ENCODE measurements at regions not wholly inside any gene's neighbourhood (a gene's known extent, or its start where the extent isn't known, plus 50 kb on each side); places are given as distances from the start of the nearest gene placed in this dataset.
"Not testable (repeated sequence)": the region's sequence is repeated elsewhere in the genome, so short reads cannot be mapped to it uniquely, and the experiment has no call there.

DNA sequence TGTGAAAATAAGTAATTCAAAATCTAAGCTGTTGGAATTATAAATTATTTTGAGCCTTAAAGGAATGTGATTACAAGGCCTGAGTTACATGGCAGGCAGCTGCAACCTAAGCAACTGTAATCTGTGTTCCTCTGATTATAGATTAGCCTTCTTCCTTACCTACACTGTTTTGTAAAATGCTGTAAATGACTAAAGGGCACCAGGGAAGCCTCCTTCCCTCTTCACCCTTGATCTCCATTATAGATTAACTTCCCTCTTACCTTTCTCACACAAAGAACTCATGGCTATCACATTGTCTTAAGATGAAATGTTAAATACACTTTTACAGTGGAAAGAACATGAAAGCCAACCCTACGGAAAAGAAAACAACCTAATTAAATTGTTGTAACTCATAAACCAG is 423.7 kb upstream of the KLF12 start:
- no peak for DNase-seq

DNA sequence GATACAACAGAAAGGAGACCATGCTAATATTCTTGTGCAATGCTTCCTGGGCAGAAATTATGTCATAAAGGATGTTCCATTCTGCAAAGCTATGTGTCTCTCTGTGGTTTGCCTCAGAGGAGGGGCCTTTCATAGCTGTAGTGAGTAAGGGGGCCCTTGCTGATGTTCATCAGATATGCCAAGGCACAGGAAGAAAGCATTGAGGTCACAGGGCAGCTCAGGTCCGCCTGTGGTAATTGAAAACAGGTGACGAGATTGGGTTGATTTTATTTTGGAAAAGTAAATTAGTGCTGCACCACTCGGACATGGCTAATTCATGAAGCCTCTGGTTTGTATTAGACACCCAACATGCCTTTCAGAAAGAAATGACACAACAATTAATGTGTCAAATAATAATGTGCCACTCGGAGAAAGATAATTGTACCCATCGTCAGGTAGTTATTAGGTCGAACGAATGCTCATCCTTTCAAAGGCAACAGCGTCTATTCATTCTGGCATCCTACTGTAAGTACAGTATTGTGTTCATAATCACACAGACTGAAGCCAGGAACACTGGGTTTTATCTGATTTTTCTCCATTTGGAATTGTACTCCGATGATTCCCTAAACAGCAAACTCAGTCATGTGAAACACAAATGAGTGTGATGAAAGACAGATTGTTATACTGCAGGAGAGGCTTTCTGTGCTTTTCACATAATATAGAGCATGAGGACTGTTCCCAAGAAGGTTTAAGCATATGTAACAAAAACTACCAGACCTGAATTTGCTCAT is 421.6 kb upstream of the KLF12 start:
- DNase-seq = no peak

- no peak for DNase-seq
These were observed 421.0 kb upstream of the KLF12 start for GRCh38 chr13:74555276-74555625.

DNA sequence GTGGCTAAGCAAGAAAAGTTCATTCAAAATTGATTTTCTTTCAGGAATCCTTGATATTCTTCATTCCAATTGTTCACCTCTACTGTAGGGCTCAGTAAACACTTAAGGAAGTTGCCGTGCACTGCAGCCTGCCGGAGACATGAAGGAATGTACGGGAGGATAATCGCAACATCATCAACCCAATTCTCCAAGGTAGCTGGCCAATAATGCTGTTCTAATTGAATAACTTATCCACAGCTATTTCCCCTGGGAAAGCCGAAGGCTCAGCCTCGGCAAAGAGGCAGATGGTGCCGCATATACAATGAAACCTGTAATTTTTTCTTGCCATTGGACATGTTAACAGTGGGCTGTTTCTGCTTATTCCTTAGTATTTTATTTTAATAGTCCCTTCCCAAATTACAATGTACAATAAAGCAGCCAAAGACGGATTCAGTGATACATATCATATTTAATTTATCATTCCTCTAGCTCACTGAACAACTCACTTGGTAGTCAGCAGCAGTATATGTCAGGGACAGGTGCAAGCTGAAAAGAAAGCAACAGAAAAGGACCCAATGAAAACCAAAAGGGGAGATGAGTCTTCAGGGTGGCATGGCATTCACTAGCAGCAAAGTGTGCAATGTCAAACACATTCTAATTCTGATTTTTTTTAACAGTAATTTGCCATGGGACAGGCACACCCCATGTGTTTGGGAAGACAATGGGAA is 420.5 kb upstream of the KLF12 start:
- DNase-seq = no peak

DNA sequence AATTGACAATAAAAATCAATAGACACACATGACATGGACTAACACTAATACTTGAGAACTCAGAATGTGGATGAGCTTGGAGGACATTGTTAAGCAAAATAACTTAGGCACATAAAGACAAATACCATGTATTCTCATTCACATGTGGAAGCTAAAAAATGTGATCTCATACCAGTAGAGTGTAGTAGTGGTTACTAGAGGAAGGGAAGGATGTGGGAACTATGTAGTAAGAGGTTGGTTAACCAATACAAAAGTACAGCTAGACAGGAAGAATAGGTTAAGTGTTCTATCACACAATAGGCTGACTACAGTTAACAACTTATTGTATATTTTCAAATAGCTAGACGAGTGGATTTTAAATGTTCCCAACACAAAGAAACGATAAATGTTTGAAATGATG is 415.8 kb upstream of the KLF12 start:
- no peak for DNase-seq

- DNase-seq = not testable (repeated sequence)
These were observed 402.4 kb upstream of the KLF12 start for GRCh38 chr13:74536649-74537048.

DNA sequence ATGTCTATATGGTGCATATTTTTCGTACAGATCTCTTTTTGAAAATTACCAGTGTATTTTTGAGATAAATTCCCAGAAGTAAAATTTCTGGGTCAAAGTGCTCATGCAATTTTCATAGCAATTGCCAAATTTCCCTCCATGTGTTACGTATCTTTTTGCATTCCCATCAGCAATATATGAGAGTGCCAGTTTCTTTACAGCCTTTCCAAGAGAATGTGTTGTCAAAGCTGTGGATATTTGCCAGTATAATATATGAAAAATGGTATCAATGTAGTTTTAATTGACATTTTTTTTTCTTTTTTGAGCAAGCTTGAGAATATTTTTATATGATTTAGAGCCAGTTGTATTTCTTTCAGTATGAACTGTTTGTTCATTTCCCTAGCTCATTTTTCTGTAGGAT is 399.0 kb upstream of the KLF12 start:
- DNase-seq = no peak

- DNase-seq = no peak
These were observed 395.8 kb upstream of the KLF12 start for GRCh38 chr13:74530011-74530410.

- DNase-seq = no peak
These were observed 394.7 kb upstream of the KLF12 start for GRCh38 chr13:74528734-74529513.

GRCh38 chr13:74523057-74523456 is 388.9 kb upstream of the KLF12 start:
- DNase-seq = no peak

DNA sequence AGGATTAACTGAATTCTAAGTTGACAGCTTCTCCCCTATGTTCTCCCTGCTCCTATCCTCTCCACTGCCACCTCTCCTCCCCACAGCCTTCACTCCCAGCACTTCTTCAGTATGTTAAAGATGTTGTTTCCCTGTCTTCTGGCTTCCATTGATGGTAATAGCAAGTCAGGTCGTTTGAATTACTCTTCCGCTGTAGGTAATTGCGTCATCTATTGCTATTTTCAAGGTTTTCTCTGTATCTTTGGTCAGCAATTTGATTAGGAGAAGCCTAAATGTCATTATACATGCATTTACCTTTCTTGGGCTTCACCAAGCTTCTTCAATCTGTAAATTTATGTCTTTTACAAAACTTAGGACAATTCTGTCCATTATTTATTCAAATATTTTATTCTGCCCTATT is 377.3 kb upstream of the KLF12 start:
- DNase-seq = no peak

- DNase-seq = no peak
These were observed 353.0 kb upstream of the KLF12 start for GRCh38 chr13:74487091-74487722.

DNA sequence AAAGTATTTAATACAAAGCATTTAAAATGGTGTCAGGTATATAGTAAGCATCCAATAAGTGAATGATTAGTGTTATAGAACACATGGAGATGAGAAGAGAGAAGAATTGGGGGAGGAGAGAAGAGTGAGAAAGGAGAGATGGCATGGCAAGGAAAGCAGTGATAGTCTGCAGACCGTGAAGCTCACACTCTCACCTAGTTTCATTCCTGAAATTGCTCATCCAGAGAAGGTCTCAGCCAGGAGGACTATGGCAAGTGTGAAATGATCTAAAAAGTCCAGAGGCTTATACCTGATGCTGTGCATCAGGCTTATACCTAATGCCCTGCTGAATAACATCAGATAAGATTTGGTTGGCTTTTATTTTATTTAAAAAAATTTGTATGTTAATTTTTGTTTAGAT is 351.6 kb upstream of the KLF12 start:
- no peak for DNase-seq

- DNase-seq = no peak
These were observed 344.9 kb upstream of the KLF12 start for GRCh38 chr13:74479124-74479523.

DNA sequence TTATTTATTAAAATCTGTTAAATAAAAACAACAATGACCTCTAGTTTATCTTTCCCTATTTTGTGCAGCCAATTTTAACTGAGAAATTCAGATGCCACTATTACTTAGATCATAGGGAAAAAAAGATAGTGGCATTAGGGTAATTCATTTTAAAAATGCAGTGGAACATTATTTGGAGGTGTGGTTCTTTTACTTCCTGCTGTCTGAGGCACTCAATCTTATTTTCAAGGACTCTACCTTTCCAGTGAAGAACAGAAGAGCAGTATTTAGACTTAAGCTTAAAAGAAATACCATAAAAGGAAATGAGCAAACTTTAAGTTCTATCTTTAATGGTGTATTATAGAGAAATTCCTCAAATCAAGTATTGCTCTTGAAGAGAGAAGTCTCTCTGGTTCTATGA is 342.6 kb upstream of the KLF12 start:
- DNase-seq = no peak

GRCh38 chr13:74476365-74476764 is 342.2 kb upstream of the KLF12 start:
- no peak for DNase-seq

DNA sequence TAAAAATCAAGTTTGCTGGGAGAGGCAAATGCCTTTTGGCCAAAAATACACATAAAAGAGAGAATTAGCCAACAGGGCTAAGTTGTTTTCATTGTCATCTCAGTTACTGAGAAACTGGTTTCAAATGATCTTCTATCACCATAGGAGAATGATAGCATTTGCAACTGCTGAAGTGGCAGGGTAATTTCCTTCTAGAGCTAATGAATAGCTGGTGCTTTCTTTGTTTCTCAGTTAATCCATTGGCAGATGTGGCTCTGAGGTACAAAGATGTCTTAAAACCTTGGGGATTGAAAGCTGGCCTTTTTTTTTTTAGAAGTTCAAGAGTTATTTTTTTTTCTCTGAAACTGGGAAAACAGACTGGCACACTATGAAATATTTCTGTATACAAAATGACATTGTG is 332.7 kb upstream of the KLF12 start:
- DNase-seq = no peak

GRCh38 chr13:74466020-74466419 is 331.8 kb upstream of the KLF12 start:
- DNase-seq = no peak

GRCh38 chr13:74465271-74465670 is 331.1 kb upstream of the KLF12 start:
- DNase-seq = no peak

DNA sequence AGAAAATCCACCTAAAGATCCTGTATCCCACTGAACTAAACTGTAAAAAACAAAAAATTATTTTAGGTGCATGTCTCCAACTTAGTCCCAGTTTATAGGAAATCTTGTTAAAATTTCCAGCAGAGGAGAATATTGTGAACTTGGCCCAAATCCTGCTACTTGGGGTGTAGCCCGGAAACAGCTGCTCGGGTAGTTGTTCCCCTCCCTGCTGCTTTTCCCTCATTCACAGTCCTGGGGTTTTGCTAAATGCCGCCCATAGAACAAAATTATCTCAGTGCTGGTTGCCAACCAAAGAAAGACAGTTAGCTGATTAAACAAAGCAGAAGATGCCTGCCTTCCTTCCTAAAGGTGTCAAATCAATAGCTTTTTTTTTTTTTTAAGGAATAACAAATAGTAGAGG is 330.5 kb upstream of the KLF12 start:
- no peak for DNase-seq

DNA sequence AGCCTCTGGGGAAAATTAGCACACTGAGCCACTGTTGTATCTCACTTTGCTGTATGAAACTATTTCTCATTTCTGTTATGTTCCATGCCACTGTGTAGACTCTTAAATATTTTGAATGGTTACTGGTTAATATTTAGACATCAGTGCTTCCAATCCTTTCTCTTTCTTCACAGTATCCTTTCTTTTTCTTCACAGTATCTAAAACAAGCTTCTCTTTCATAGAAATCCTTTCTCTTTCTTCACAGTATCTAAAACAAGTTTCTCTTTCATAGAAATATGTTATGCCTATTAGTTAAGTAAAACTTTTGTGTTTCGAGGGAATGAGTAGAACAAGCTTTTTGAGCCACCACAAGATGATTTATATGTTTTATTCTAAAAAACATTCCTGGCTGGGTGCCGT is 326.8 kb upstream of the KLF12 start:
- no peak for DNase-seq

DNA sequence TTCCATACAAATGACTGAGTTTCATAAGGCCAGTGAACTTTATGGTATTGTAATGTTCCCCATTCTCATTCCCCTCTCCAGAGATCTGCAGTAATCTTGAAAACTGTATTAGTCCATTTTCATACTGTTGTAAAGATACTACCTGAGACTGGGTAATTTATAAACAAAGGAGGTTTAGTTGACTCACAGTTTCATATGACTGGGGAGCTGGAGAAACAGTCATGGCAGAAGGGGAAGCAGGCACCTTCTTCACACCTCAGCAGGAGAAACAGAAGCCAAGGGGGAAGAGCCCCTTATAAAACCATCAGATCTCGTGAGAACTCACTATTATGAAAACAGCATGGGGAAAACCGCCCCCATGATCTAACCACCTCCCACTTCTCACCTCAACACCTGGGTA is 318.7 kb upstream of the KLF12 start:
- DNase-seq = no peak

DNA sequence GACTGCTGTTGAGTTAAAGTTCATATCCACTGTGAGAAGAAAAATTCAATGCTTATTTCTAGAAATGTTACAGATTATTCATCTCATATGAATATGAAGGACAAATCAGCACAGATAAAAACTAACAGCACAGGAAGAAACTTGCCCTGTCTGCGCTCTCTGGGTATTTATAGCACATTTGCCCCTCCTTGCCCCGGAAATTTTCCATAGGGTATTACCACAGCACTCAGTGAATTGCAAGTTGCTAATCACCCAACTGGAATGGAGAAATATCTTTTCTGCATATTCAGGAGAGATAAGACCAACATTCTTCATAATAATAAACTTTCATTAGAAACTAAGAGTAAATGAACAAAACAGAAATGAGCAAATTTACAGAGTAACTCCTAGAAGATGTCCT is 318.0 kb upstream of the KLF12 start:
- no peak for DNase-seq

GRCh38 chr13:74450964-74451363 is 316.8 kb upstream of the KLF12 start:
- no peak for DNase-seq

Data from CD4-positive, alpha-beta T cell treated with Interleukin-15 for 1 hour (primary cell).